Lung microvascular endothelial cell (primary cell): ENCODE measurements at regions not wholly inside any gene's neighbourhood (a gene's known extent, or its start where the extent isn't known, plus 50 kb on each side); places are given as distances from the start of the nearest gene placed in this dataset.
"Not testable (repeated sequence)": the region's sequence is repeated elsewhere in the genome, so short reads cannot be mapped to it uniquely, and the experiment has no call there.

ENCODE experiments used
- DNase-seq, 2 donors: peaks; one replicate each; pipeline versions ENCODE4 v3.0.0 to v3.0.0-alpha.2; 2010; ENCODE audit warnings: low read depth in 2 of 2

- no peak for DNase-seq
These were observed 273.1 kb upstream of the SLC14A2 start for GRCh38 chr18:45342166-45342565.

- DNase-seq = no peak
These were observed 272.6 kb upstream of the SLC14A2 start for GRCh38 chr18:45342653-45343052.

GRCh38 chr18:45343365-45343764 is 271.9 kb upstream of the SLC14A2 start:
- no peak for DNase-seq

GRCh38 chr18:45344680-45345079 is 270.6 kb upstream of the SLC14A2 start:
- not testable (repeated sequence) for DNase-seq

- no peak for DNase-seq
These were observed 266.3 kb upstream of the SLC14A2 start for GRCh38 chr18:45349019-45349418.

- DNase-seq = no peak
These were observed 265.8 kb upstream of the SLC14A2 start for GRCh38 chr18:45349467-45349866.

- no peak for DNase-seq
These were observed 264.7 kb upstream of the SLC14A2 start for GRCh38 chr18:45350404-45351156.

GRCh38 chr18:45352874-45353273 is 262.4 kb upstream of the SLC14A2 start:
- no peak for DNase-seq

GRCh38 chr18:45353530-45353929 is 261.7 kb upstream of the SLC14A2 start:
- DNase-seq = no peak

- DNase-seq = no peak
These were observed 259.2 kb upstream of the SLC14A2 start for GRCh38 chr18:45355944-45356520.

- DNase-seq = no peak
These were observed 257.4 kb upstream of the SLC14A2 start for GRCh38 chr18:45357686-45358470.

GRCh38 chr18:45359275-45360009 is 255.8 kb upstream of the SLC14A2 start:
- no peak for DNase-seq

GRCh38 chr18:45361125-45361851 is 254.0 kb upstream of the SLC14A2 start:
- DNase-seq = no peak

GRCh38 chr18:45363196-45363595 is 252.1 kb upstream of the SLC14A2 start:
- DNase-seq = no peak

GRCh38 chr18:45365835-45366234 is 249.4 kb upstream of the SLC14A2 start:
- no peak for DNase-seq

- DNase-seq = no peak
These were observed 244.8 kb upstream of the SLC14A2 start for GRCh38 chr18:45370255-45371010.

- no peak for DNase-seq
These were observed 241.9 kb upstream of the SLC14A2 start for GRCh38 chr18:45373286-45373880.

- no peak for DNase-seq
These were observed 241.0 kb upstream of the SLC14A2 start for GRCh38 chr18:45374236-45374635.

- DNase-seq = no peak
These were observed 240.2 kb upstream of the SLC14A2 start for GRCh38 chr18:45374878-45375630.
